Cardiac fibroblast (primary cell): ENCODE measurements at regions not wholly inside any gene's neighbourhood (a gene's known extent, or its start where the extent isn't known, plus 50 kb on each side); places are given as distances from the start of the nearest gene placed in this dataset.

Experiments used
- DNase-seq, 2 donors: peaks; one replicate each; pipeline versions ENCODE4 v3.0.0 to v3.0.0-alpha.2; 2010; ENCODE audit warnings: low read depth in 2 of 2
- H3K4me3 ChIP-seq, 2 donors: replicated peaks in 1 of 2; 1 replicate in 1 of 2; 2 replicates in 1 of 2; pipeline ENCODE4 v1.5.1; 2011; ENCODE audit warnings: low read depth in 2 of 2, low read length in 2 of 2, mild to moderate bottlenecking in 2 of 2, moderate library complexity in 1 of 2
- CTCF ChIP-seq: IDR thresholded peaks from one replicate; pipeline ENCODE4 v1.5.1; 2011; ENCODE audit warnings: low read depth, mild to moderate bottlenecking, low read length, inconsistent platforms

GRCh38 chr16:73717266-73717974, 579.2 kb upstream of the PSMD7 start:
- no peak overlapping the region for H3K4me3 ChIP-seq
- DNase-seq = no peak
- TF ChIP-seq CTCF = no peak

GRCh38 chr16:73714976-73715375, 581.6 kb upstream of the PSMD7 start:
- DNase-seq = no peak
- H3K4me3 ChIP-seq = no peak overlapping the region
- TF ChIP-seq CTCF = no peak

- H3K4me3 ChIP-seq = no peak overlapping the region
- DNase-seq = peak; percentile 0 to 21
- TF ChIP-seq CTCF = peak; percentile 5
These were observed 582.7 kb upstream of the PSMD7 start for GRCh38 chr16:73713778-73714495.

- DNase-seq = no peak
- no peak for TF ChIP-seq CTCF
- no peak overlapping the region for H3K4me3 ChIP-seq
These were observed 583.4 kb upstream of the PSMD7 start for GRCh38 chr16:73713251-73713650.

GRCh38 chr16:73711406-73712080, 585.1 kb upstream of the PSMD7 start:
- no peak for DNase-seq
- H3K4me3 ChIP-seq = no peak overlapping the region
- TF ChIP-seq CTCF = no peak

GRCh38 chr16:73710526-73710925, 586.1 kb upstream of the PSMD7 start:
- DNase-seq = no peak
- no peak overlapping the region for H3K4me3 ChIP-seq
- no peak for TF ChIP-seq CTCF
